ENCODE measurements at regions not wholly inside any gene's neighbourhood (a gene's known extent, or its start where the extent isn't known, plus 50 kb on each side); places are given as distances from the start of the nearest gene placed in this dataset.

- TF ChIP-seq CTCF (IDR thresholded peaks at IDR 0.05; ENCODE audit: low read depth, low read length, missing input control) (no peak), NR2F2 (IDR thresholded peaks at IDR 0.05) (no peak), RAD21 (IDR thresholded peaks at IDR 0.05) (no peak), ATF3 (IDR thresholded peaks at IDR 0.05) (no peak), HNF4A (conservative IDR thresholded peaks at IDR 0.05) (no peak), REST (IDR thresholded peaks at IDR 0.05) (no peak), MAX (IDR thresholded peaks at IDR 0.05) (no peak), HNF4G (IDR thresholded peaks at IDR 0.05) (no peak), GABPA (IDR thresholded peaks at IDR 0.05 in 1 of 2, conservative IDR thresholded peaks at IDR 0.05 in 1 of 2) (no peak), TAF1 (conservative IDR thresholded peaks at IDR 0.05) (no peak), RXRA (IDR thresholded peaks at IDR 0.05) (no peak), JUND (IDR thresholded peaks at IDR 0.05) (no peak), YY1 (IDR thresholded peaks at IDR 0.05) (no peak), EGR1 (IDR thresholded peaks at IDR 0.05; ENCODE audit: low read depth in 2 of 2) (no peak)
Observed at GRCh38 chr9:126208216-126208758, 118.3 kb upstream of the MVB12B start.
